Iris pigment epithelial cell (primary cell): ENCODE measurements at regions not wholly inside any gene's neighbourhood (a gene's known extent, or its start where the extent isn't known, plus 50 kb on each side); places are given as distances from the start of the nearest gene placed in this dataset.
"Not testable (repeated sequence)": the region's sequence is repeated elsewhere in the genome, so short reads cannot be mapped to it uniquely, and the experiment has no call there.

ENCODE experiments used
- DNase-seq: peaks from one replicate; pipeline ENCODE4 v3.0.0-alpha.2; 2011; ENCODE audit warnings: low read depth

- peak; percentile 85 for DNase-seq
Measured at GRCh38 chr2:95728878-95729596, 137.2 kb downstream of the TRIM43 start.

GRCh38 chr2:95729597-95729955 is 137.8 kb downstream of the TRIM43 start:
- DNase-seq = no peak

- peak; percentile 11 for DNase-seq
Measured at GRCh38 chr2:95730813-95731212, 139.0 kb downstream of the TRIM43 start.

GRCh38 chr2:95734976-95735890 is 143.4 kb downstream of the TRIM43 start:
- DNase-seq = no peak

GRCh38 chr2:95738301-95738700 is 146.5 kb downstream of the TRIM43 start:
- DNase-seq = no peak

GRCh38 chr2:95752126-95752525 is 160.3 kb downstream of the TRIM43 start:
- not testable (repeated sequence) for DNase-seq

GRCh38 chr2:95753812-95754211 is 162.0 kb downstream of the TRIM43 start:
- not testable (repeated sequence) for DNase-seq

GRCh38 chr2:95754213-95754612 is 162.4 kb downstream of the TRIM43 start:
- not testable (repeated sequence) for DNase-seq

- not testable (repeated sequence) for DNase-seq
Measured at GRCh38 chr2:95754819-95755563, 163.2 kb downstream of the TRIM43 start.

GRCh38 chr2:95755956-95756669 is 164.3 kb downstream of the TRIM43 start:
- not testable (repeated sequence) for DNase-seq

GRCh38 chr2:95757988-95758387 is 166.2 kb downstream of the TRIM43 start:
- no peak for DNase-seq

- no peak for DNase-seq
Measured at GRCh38 chr2:95759481-95760246, 167.9 kb downstream of the TRIM43 start.

GRCh38 chr2:95760806-95761525 is 169.2 kb downstream of the TRIM43 start:
- DNase-seq = peak; percentile 80

GRCh38 chr2:95761556-95761955 is 169.8 kb downstream of the TRIM43 start:
- DNase-seq = no peak

- not testable (repeated sequence) for DNase-seq
Measured at GRCh38 chr2:95762023-95763021, 170.5 kb downstream of the TRIM43 start.

GRCh38 chr2:95763074-95763473 is 171.3 kb downstream of the TRIM43 start:
- not testable (repeated sequence) for DNase-seq

- DNase-seq = not testable (repeated sequence)
Measured at GRCh38 chr2:95764966-95765365, 173.2 kb downstream of the TRIM43 start.

- not testable (repeated sequence) for DNase-seq
Measured at GRCh38 chr2:95765925-95766910, 174.4 kb downstream of the TRIM43 start.
